Left renal cortex interstitium (tissue), 4 donors: ENCODE measurements at regions not wholly inside any gene's neighbourhood (a gene's known extent, or its start where the extent isn't known, plus 50 kb on each side); places are given as distances from the start of the nearest gene placed in this dataset.

Experiments
- DNase-seq, 4 donors: peaks; one replicate each; pipeline ENCODE4 v3.0.0-alpha.2; 2013; ENCODE audit warnings: low read depth in 4 of 4, low spot score in 2 of 4, missing footprints in 1 of 4

GRCh38 chr16:61332461-61332860 is 703.8 kb downstream of the CDH8 start:
- no peak for DNase-seq

DNA sequence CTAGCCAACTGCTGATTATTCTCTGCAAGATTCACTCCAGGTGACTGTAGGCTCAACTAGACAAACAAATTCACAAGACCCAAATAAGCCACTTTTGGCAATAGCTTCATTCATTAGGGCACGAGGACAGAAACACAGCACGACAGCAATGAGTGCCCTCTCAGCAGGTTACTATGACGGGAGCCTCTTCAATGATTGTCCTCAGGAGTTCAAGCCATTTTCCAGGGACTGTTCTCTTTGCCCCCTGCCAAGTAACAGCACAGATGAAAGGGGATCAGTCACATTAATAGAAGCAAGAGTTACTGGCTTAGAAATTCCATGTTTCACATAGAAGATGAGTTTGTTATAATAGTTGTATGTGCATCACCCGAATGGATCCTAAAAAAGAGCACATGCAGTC is 712.2 kb downstream of the CDH8 start:
- no peak for DNase-seq

- DNase-seq = no peak
Measured at GRCh38 chr16:61323456-61323855, 712.8 kb downstream of the CDH8 start.

DNA sequence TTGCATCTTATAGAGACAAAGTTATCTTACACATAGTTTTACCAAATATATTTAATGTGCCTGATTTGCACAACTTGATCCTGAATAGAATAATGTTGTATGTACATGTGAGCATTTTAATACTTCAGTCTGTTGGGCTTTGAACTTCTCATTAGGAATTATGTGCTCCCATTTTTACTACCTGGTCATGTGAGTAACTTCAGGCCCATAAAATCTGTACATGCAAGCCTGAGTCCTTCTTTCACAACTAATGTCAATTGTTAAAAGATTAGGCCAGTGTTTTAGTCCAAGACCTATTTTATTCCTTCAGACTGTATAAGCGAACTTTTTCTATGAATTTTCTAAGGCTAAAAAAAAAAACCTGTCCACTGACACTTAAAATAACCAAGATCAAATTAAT is 715.4 kb downstream of the CDH8 start:
- DNase-seq = no peak

- DNase-seq = no peak
Measured at GRCh38 chr16:61313931-61314330, 722.3 kb downstream of the CDH8 start.

DNA sequence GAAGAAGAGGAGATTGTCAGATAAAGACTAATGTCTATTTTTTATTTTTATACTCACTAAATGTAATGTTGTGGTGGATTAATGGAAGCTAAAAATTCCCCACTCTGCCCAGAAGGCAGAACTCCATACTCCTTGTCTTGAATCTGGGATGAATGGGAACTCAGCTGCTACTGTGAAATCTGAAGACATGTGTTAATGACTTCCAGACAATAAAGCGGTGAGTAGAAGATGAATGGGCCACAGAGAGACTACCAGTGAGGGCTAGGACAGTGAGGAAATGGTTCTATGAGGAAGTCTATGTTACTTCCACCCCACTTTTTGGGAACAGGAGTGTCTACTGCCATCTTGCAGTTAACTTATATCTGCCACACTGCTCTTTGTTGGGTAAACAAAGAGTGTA is 726.9 kb downstream of the CDH8 start:
- DNase-seq = no peak

GRCh38 chr16:61306204-61306603 is 730.0 kb downstream of the CDH8 start:
- DNase-seq = no peak

GRCh38 chr16:61296814-61297213 is 739.4 kb downstream of the CDH8 start:
- no peak for DNase-seq

GRCh38 chr16:61296305-61296704 is 739.9 kb downstream of the CDH8 start:
- DNase-seq = no peak

GRCh38 chr16:61295311-61295710 is 740.9 kb downstream of the CDH8 start:
- no peak for DNase-seq

GRCh38 chr16:61289141-61289540 is 747.1 kb downstream of the CDH8 start:
- DNase-seq = no peak

DNA sequence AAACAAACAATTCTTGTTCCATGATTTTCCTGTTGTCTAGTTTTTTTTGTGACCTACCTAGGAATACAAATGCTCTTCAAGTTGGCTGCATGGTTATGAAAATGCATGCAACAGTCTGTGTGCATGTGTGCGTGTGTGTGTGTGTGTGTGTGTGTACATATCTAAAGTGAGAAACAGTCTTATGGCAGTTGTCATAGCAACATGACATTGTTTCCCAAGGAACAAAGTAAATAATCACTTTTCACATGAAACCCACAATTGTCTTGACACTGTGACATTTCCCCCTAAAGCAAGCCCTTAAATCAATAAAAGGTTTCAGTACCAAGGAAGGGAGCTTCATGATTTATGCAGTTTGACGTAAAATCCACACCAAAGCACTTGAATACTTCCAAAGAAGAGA is 758.4 kb downstream of the CDH8 start:
- no peak for DNase-seq

DNA sequence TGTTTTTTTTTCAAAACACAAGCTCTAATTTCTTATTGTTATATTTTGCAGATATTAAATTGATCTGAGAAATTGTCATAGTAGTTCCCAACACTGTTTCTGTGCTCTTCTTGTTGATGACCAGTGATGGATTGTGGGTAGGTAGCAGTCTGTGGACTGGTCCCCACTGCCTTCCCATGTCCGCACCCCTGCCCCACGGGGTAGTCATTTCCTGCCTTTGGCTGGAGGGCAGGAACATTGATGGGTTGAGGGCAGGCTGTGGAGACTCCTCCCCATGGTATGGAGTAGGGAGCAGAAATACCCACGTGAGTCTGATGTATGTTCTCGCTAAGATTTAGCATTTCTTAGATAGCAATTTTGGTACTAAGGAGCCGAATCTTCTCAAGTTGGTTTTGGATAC is 762.0 kb downstream of the CDH8 start:
- no peak for DNase-seq

DNA sequence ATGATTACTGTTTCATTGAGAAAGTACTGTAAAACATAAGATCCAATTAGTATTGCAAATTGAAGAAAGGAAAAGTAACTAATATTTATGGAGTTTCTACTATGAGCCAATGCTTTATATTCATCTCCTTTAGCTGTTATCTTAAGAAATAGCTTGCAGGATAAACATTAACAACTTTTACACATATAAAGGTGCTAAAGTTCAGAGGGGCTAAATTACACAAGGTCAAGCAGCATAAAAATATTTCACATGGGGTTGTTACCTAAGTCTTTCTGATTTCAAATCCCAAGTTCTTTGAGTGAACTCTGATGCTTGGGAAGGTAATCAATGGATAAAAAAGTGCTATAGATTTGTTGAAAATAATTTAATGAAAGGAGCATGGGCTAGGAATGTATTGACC is 765.5 kb downstream of the CDH8 start:
- no peak for DNase-seq

DNA sequence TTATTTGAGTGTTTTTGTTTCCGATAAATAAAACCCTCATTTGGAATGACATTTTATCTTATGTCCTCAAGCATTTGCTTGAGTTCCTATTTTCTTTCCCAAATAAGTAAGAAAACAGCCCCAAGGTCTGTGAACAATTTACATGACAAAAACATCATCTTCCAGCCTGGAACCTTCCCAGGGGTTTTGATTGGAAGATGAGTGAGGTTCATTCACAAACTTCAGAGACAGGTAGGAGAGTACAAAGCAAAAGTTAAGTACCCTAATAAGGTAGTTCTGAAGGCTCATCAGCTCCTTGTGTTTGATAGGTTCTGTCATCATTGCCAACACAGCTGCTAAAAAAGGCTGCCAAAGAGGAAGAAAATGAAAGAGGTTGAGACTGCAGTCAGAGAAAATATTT is 772.8 kb downstream of the CDH8 start:
- DNase-seq = no peak

- no peak for DNase-seq
Measured at GRCh38 chr16:61261315-61261714, 774.9 kb downstream of the CDH8 start.

DNA sequence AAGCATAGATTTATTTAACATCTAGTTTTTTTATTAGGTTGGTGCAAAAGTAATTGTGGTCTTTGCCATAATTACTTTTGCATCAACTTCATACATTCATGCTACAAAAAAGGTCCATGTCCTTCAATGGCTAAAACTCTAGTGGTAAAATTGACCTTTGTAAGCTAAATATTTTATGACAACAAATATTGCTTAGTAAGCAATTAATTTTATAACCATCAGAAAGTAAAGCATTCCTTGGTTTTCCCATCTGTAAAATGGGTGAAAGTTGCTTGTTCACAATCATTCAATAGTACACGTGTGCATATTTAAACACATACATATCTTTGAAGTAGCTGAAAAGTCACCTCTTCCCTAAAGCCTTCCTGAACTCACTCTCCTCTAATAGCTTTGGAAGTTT is 789.6 kb downstream of the CDH8 start:
- no peak for DNase-seq

- DNase-seq = no peak
Measured at GRCh38 chr16:61243954-61244353, 792.3 kb downstream of the CDH8 start.

DNA sequence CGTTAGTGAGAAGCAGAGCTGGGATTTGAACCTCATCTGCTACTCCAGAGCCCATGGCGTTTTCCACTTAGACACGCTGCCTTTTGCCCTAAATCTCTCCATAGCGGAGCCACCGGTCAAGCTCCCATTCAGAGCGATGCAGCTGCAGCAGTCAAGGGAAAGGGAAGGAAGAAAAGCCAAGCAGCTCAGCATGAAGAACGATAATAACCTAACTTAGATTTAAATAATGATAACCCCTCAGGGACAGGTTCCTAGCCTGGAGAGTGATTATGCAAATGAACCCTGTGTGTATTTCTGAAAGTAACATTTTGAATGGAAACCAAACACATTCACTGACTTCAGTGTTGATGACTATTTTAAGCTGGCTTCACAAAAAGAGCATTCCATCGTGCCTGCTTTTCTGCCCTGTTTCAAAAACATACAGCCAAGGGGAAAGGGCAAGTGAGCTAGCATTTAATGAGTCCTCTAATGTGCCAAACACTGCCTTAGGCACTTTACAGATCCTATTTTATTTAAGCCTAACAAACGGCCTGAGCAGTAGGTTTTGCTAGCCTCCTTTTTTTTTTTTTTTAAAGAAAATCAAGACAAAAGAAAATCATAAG is 798.3 kb downstream of the CDH8 start:
- DNase-seq = no peak

DNA sequence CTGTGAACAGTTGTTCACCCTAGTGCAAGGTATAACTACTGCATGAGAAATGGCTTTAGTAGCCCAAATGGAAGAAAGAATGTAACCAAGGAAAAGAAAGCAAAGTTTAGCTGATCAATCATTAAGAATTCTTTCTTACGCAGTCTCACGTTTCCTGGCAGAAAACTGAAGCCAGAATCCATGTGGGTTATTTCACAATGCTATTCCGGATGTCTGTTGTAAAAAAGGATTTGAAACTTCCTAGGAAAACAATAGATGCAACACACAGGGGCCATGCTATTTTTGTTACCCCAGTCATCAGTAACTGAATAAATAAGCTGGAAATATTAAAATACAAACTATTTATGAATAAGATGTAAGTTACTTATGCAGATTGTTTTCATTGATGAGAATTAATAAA is 802.5 kb downstream of the CDH8 start:
- DNase-seq = peak in 3 of 4 donors; percentile 3 to 14 (median 12)

DNA sequence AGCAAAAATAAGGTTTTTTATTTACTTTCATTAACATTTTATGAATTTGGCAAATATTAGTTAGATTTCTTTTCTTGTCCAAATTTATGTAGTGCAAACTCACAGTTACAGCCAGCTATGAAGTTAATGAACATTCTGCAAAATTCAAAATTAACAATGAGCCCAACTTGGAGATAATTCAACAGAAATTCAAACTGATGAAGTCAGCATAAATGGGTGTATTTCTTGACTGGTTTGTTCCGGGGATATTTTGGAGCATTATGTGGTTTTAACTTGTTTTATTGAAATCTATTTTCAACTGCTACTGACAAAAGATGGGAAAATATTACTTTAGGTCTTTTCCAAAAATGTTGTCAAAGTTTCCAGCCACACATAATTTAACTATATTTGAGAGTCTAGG is 807.9 kb downstream of the CDH8 start:
- DNase-seq = no peak

DNA sequence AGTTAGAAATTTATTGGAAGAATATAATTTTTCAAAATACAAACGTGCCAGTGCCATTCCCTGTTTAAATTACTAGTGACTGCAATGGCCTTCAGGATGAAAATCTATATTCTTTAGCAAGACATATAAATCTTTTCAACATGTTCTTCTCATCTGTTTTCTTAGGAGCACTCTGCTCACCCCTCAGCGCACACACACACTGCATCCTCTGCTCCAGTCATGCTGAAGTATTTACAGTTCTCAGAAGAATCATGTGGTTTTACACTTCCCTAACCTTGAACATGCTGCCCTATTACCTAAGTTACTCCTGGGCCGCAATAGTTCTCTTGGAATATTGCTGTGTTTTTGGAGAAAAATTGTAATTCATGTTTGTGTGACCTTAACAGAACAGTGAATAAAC is 820.6 kb downstream of the CDH8 start:
- DNase-seq = no peak

DNA sequence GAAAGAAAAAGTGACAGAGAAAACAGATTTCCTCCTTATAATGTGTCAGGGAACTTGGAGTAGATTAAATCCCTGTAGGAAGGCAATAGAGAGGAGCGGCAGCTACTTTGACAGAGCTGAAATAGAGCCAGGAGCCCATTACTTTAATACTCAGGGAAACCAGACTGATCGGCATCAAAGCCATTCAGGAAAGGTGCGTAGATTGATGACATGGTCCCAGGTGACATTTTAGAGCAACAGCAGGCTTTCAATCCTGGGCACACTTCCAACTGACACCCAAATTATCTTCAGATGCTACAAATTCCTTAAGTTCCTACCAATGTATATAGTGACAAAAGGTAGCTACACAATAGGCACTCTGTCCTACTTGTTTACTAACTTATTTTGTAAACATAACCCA is 821.5 kb downstream of the CDH8 start:
- no peak for DNase-seq
